Thymus (tissue), 11 donors: ENCODE measurements at regions not wholly inside any gene's neighbourhood (a gene's known extent, or its start where the extent isn't known, plus 50 kb on each side); places are given as distances from the start of the nearest gene placed in this dataset.

ENCODE experiments used
- DNase-seq, 9 donors: peaks; one replicate each; pipeline ENCODE4 v3.0.0-alpha.2; 2013; ENCODE audit warnings: low spot score in 9 of 9, low read depth in 6 of 9, missing footprints in 1 of 9
- H3K27ac ChIP-seq, 2 donors: one replicate each; pipeline ENCODE4 v1.5.1; 2013; ENCODE audit warnings: control low read depth in 1 of 2, low read depth in 1 of 2, low read length in 1 of 2, mild to moderate bottlenecking in 1 of 2, moderate library complexity in 1 of 2
- H3K27me3 ChIP-seq, 2 donors: one replicate each; pipeline ENCODE4 v1.5.1; 2013; ENCODE audit warnings: low read length in 1 of 2; ENCODE audit not compliant: control insufficient read depth in 2 of 2, insufficient read depth in 1 of 2
- H3K36me3 ChIP-seq, 2 donors: one replicate each; pipeline ENCODE4 v1.5.1; 2013; ENCODE audit warnings: low read length in 1 of 2, mild to moderate bottlenecking in 1 of 2, moderate library complexity in 1 of 2; ENCODE audit not compliant: control insufficient read depth in 2 of 2, insufficient read depth in 2 of 2
- H3K4me1 ChIP-seq, 2 donors: one replicate each; pipeline ENCODE4 v1.5.1; 2013; ENCODE audit warnings: low read length in 2 of 2; ENCODE audit not compliant: control insufficient read depth in 2 of 2, insufficient read depth in 2 of 2
- H3K4me3 ChIP-seq, 2 donors: one replicate each; pipeline ENCODE4 v1.5.1; 2013; ENCODE audit warnings: low read length in 2 of 2, control low read depth in 1 of 2, mild to moderate bottlenecking in 1 of 2
- H3K9me3 ChIP-seq, 2 donors: one replicate each; pipeline ENCODE4 v1.5.1; 2013; ENCODE audit warnings: low read length in 1 of 2, mild to moderate bottlenecking in 1 of 2; ENCODE audit not compliant: control insufficient read depth in 2 of 2, insufficient read depth in 1 of 2
- WGBS: extraction: QIAGEN DNeasy Blood & Tissue Kit; methylation state at CpG from one replicate; pipeline ENCODE4 v1.1.7; 2013; 5-methylcytosine and 5-hydroxymethylcytosine counted together
- donor health status: healthy.

- H3K4me1 ChIP-seq: peaks cover 2 to 11% of the 10 kb centered on the region in 2 donors
- H3K27ac ChIP-seq: no peak overlapping the region
- no peaks in the 10 kb centered on the region for H3K36me3 ChIP-seq
- no peaks in the 10 kb centered on the region for H3K9me3 ChIP-seq
- 92% methylated on average over 10 of the region's 10 CpGs for WGBS
- DNase-seq: no peak
- H3K4me3 ChIP-seq: no peak overlapping the region
- no peaks in the 10 kb centered on the region for H3K27me3 ChIP-seq
Measured at GRCh38 chr21:31502537-31503143, 156.9 kb upstream of the SOD1 start.

- no peak overlapping the region for H3K27ac ChIP-seq
- no peak overlapping the region for H3K4me3 ChIP-seq
- no peaks in the 10 kb centered on the region for H3K27me3 ChIP-seq
- WGBS: 98% methylated on average over 5 of the region's 5 CpGs
- peaks cover 2 to 12% of the 10 kb centered on the region in 2 donors for H3K4me1 ChIP-seq
- H3K9me3 ChIP-seq: no peaks in the 10 kb centered on the region
- no peaks in the 10 kb centered on the region for H3K36me3 ChIP-seq
- no peak for DNase-seq
Measured at GRCh38 chr21:31501926-31502325, 157.6 kb upstream of the SOD1 start.

- Histone ChIP-seq H3K36me3 (no peaks in the 10 kb centered on the region), H3K9me3 (no peaks in the 10 kb centered on the region), H3K4me3 (no peak overlapping the region), H3K27me3 (no peaks in the 10 kb centered on the region), H3K27ac (no peak overlapping the region), H3K4me1 (peaks cover 2 to 10% of the 10 kb centered on the region in 2 donors)
- DNase-seq: no peak
- 95% methylated on average over 7 of the region's 7 CpGs for WGBS
Measured at GRCh38 chr21:31500982-31501381, 156.9 kb upstream of the TIAM1 start.

- WGBS: 97% methylated on average over 5 of the region's 5 CpGs
- peaks cover 2 to 9% of the 10 kb centered on the region in 2 donors for H3K4me1 ChIP-seq
- no peaks in the 10 kb centered on the region for H3K27me3 ChIP-seq
- no peak overlapping the region for H3K27ac ChIP-seq
- no peaks in the 10 kb centered on the region for H3K36me3 ChIP-seq
- no peak overlapping the region for H3K4me3 ChIP-seq
- H3K9me3 ChIP-seq: no peaks in the 10 kb centered on the region
- no peak for DNase-seq
Measured at GRCh38 chr21:31500071-31500470, 156.0 kb upstream of the TIAM1 start.

- 44% methylated on average over 1 of the region's 1 CpG for WGBS
Measured at GRCh38 chr21:31498985-31499384, 154.9 kb upstream of the TIAM1 start.

GRCh38 chr21:31497914-31498313 lies 153.9 kb upstream of the TIAM1 start:
- Histone ChIP-seq H3K36me3 (no peaks in the 10 kb centered on the region), H3K4me3 (no peak overlapping the region), H3K27ac (no peak overlapping the region), H3K9me3 (no peaks in the 10 kb centered on the region), H3K4me1 (peaks cover 2 to 9% of the 10 kb centered on the region in 2 donors), H3K27me3 (no peaks in the 10 kb centered on the region)
- no peak for DNase-seq
- 90% methylated on average over 3 of the region's 3 CpGs for WGBS

More at GRCh38 chr21:31498985-31499384, 154.9 kb upstream of the TIAM1 start:
- Histone ChIP-seq H3K4me3 (no peak overlapping the region), H3K36me3 (no peaks in the 10 kb centered on the region), H3K27me3 (no peaks in the 10 kb centered on the region), H3K27ac (no peak overlapping the region), H3K9me3 (no peaks in the 10 kb centered on the region), H3K4me1 (peaks cover 2 to 9% of the 10 kb centered on the region in 2 donors)
- no peak for DNase-seq

GRCh38 chr21:31493350-31493880 lies 149.4 kb upstream of the TIAM1 start:
- H3K27ac ChIP-seq: no peak overlapping the region
- no peaks in the 10 kb centered on the region for H3K36me3 ChIP-seq
- no peaks in the 10 kb centered on the region for H3K27me3 ChIP-seq
- peaks cover 3 to 8% of the 10 kb centered on the region in 2 donors for H3K4me1 ChIP-seq
- H3K9me3 ChIP-seq: peaks cover 0 to 3% of the 10 kb centered on the region in 2 donors
- DNase-seq: no peak
- WGBS: 95% methylated on average over 7 of the region's 7 CpGs
- H3K4me3 ChIP-seq: no peak overlapping the region

GRCh38 chr21:31491617-31492016 lies 147.6 kb upstream of the TIAM1 start:
- H3K27me3 ChIP-seq: no peaks in the 10 kb centered on the region
- H3K4me1 ChIP-seq: peaks cover 0 to 3% of the 10 kb centered on the region in 2 donors
- H3K27ac ChIP-seq: no peak overlapping the region
- H3K9me3 ChIP-seq: peaks cover 0 to 7% of the 10 kb centered on the region in 2 donors
- H3K4me3 ChIP-seq: no peak overlapping the region
- H3K36me3 ChIP-seq: peaks cover 0 to 3% of the 10 kb centered on the region in 2 donors
- no peak for DNase-seq
- WGBS: 96% methylated on average over 3 of the region's 3 CpGs

GRCh38 chr21:31490443-31490842 lies 146.4 kb upstream of the TIAM1 start:
- no peaks in the 10 kb centered on the region for H3K27me3 ChIP-seq
- peaks cover 0 to 6% of the 10 kb centered on the region in 2 donors for H3K36me3 ChIP-seq
- no peak for DNase-seq
- WGBS: 98% methylated on average over 2 of the region's 2 CpGs
- H3K4me1 ChIP-seq: peaks cover 0 to 3% of the 10 kb centered on the region in 2 donors
- no peak overlapping the region for H3K27ac ChIP-seq
- no peak overlapping the region for H3K4me3 ChIP-seq
- H3K9me3 ChIP-seq: peaks cover 3 to 18% of the 10 kb centered on the region in 2 donors
